T-helper 2 cell (primary cell): ENCODE measurements at regions not wholly inside any gene's neighbourhood (a gene's known extent, or its start where the extent isn't known, plus 50 kb on each side); places are given as distances from the start of the nearest gene placed in this dataset.

Experiments
- DNase-seq, 5 experiments: peaks; one replicate each; pipeline versions ENCODE4 v3.0.0 to v3.0.0-alpha.2; 2012 to 2022

DNA sequence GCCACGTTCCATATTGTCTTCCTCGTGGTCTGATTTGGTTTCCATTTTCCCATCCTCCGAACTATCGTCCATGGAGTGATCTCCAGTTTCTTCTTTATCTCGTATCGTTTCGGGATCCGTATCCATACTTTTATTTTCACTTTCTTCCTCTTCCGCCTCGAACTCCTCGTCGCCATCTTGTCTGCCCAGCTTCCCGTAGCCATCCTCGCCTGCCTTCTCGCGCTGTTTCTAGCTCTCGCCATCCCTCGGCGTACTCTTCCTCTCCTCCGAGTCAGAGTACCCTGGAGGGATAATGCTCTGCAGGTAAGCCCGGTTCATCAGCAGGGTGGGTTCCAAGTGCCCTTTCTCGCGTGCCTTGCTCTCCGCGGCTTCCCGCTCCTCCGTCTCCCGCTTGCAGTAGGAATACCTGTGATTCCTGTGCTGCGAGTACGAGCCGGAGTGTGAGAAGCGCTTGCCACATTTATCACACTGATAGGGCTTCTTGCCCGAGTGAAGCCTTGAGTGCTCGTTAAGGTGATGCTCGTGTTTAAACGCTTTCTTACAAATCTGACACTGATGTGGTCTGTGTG is 134.5 kb upstream of the TAPT1 start:
- no peak for DNase-seq

DNA sequence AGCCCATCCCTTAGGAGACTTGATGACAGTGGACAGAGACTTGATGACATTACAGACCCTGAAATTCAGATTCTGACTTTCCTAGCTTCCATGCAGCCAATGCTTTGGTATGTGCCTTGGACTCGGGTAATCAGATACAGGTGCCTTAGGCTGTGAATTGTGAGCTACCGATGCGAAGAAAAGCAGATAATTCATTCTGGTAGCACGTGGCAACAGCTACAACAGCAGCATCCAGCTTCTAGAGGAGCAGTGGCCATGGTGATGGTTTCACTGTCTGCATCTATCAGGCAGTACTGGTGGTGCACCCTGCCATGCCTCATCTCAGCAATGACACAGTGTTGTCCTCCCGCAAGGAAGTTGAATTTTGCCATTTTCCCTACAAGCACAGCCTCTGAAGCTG is 126.9 kb upstream of the TAPT1 start:
- DNase-seq = no peak

DNA sequence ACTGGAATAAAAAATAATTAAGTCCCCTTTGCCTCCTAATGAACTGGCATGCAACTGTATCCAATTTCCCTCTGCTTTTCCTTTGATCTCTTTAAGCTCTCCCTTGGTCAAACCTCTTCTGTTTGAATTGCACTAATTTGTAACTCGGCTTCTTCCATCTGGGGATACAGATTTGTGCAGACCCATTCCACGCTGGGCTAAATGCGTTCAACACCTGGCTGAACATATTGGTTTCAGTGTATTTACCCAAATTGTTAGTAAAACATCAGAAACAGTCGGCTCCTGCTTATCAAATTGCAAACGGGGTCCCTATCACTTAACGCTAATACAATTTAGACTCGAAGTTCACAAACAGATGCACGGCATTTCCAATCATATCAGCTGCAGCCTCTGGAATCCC is 124.9 kb upstream of the TAPT1 start:
- DNase-seq = no peak

DNA sequence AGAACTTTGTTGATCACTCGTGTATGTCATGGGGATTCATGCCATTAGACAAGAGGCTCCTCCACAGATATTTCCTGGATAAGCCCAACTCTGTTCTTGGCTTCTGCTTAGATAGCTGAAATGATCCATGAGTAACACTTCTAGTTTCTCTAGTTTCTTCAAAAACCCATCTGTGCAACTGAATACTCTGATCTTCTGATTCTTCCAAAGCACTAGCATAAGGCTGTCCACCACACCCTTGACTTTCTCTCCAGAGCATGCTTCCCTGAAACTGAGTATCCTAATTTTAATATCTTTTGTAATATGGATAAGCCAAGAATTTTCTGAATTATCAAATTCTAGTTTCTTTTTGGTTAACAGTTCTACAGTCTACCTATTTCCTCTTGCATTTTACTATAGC is 118.6 kb upstream of the TAPT1 start:
- DNase-seq = no peak

DNA sequence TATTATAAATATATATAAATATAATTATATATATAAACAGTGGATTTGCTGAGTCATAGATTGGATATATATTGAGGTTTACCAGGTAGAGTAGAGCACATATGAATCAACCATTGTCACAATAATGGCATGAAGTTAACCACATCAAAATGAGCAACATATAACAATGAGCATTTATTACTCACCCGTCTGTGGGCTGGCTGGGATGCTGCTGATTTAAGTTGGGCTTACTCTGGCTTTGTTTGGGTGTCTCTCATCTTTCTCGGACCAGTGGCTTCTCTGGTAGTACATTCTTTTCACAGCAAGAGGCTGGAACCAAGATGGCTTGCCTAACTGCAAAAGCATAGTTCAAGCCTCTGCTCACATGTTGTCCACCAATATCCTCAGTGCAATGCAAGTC is 111.7 kb upstream of the TAPT1 start:
- DNase-seq = peak in 1 of 5 experiments; percentile 3

DNA sequence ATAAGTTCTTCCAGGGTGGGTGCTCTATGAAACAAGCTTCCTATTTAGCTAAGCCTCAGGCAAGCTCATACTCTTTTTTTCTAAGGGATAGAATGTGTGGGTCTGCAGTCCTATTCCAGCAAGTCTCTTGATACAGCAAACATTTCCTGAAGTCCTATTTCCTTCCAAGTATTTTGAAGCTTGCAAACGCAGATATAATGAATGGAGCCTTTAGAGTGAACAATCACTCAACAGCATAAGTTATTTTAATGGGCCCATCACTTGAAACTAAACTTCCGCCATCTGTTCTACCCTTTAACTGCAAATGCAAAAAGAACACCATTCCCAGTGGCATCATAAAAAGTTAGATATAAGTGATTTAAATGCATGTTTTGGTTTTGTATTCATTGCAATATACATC is 108.3 kb upstream of the TAPT1 start:
- no peak for DNase-seq

DNA sequence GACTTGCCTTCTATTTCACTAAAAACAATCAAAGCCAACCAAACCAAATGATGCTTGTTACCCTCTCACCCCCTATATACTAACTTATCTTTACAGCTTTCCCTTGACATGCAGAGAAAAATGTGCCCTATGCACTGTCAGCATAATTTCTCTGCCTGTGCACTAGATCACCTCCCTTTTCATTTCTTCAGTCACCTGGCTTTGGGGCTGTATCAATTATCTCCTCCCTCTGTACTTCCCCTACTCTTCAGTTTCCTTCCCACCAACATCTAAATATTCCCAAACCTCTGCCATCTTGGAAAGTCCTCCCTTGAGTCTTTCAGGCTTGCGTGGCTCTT is 103.5 kb upstream of the TAPT1 start:
- DNase-seq = no peak

DNA sequence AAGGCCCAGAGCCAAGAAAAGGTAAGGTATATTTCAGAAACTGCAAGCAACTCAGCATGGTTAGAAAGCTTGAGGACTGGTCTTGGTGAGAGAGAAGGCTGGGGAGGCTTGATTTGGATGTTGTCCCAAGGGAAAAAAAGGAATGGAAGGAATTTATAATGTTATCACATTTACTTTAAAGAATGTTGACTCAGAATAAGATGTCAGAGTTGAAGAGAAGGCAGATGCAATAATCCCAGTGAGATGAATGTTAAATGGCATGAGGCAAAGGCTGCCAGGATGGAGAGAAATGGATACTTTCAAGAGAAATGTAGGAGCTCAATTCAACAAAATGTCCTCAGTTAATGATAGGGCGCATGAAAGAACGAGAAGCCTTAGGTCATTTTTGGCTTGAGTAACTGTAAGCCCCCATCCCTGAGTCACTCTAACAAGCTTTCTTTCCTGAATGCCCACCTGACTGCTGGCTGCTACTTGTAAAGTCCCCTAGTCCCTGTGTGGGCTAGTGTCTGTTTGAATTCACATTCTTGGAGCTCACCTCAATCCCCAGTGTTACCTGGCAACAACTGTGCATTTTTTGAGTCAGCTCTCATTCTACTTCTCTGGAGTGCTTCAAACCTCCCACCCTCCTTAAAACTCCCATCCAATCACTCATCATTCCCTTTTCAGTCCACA is 103.0 kb upstream of the TAPT1 start:
- DNase-seq = no peak

DNA sequence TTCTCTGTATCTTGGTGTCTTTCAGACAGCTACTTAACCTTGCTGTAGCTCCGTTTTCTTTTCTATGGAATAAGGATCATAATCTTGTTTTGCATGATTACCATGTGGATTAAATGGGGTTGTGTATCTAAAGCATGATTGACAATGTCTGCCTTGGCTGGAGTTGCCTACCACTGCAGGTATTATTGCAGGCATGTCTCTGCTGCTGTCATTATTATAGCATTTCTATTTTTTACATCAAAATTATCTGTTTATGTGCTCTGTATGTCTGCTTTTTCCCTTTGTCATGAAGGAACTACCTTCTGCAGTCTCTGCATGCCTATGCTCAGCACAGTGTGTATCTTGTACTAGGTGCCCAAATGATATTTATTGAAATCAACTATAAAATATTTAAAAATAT is 95.9 kb upstream of the TAPT1 start:
- DNase-seq = no peak

DNA sequence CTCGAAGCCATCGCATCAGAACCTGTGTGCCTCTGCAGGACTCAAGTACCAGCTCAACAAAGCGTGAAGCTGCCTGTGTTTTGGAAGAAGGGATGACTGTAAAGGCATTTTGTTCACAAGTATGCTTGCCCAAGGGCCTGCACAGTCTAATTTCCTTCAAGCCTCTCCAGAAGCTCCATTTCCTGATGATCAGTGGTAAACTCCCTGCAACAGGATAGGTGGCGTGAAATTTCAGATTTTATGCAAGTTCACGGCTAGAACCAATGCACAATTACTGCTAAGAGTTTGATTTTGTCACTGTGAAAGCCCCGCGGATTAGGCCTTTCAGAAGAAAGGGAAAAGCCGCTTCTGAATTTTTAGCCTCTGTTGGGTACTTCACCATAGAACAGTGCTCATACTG is 89.2 kb upstream of the TAPT1 start:
- no peak for DNase-seq

DNA sequence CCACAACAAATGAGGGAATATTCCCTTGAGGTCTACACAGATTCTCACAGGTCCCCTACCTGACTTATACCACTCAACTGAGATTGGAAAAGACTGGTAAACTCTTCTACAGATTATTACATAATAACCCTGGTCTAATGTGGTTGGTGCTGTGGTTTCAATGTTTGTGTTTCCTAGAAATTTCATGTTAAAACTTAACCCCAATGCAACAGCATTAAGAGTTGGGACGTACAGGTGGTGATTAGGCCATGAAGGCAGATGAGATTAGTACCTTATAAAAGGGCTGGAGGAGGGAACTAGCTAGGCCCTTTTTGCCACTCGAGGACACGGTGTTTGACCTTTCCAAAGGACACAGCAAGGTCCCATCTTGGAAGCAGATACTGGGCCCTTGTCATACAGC is 84.3 kb upstream of the TAPT1 start:
- no peak for DNase-seq

DNA sequence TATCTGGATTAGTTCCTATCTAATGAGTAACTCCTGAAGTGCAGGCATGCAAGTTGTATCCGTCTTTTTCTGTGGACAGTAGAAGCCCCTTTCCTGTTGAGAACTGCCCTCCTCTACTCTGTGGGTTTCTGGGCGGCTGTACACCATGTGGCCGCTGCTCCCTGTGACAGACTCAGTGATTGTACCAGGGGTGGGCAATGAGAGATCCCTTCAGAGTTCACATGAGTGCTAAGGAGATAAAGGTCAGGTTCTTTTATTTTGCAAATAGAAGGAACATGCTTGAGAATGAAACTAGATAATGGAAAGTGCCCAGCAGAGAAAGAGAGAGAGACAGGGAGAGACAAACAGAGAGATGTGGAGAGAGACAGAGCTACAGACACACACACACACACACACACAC is 76.4 kb upstream of the TAPT1 start:
- no peak for DNase-seq

DNA sequence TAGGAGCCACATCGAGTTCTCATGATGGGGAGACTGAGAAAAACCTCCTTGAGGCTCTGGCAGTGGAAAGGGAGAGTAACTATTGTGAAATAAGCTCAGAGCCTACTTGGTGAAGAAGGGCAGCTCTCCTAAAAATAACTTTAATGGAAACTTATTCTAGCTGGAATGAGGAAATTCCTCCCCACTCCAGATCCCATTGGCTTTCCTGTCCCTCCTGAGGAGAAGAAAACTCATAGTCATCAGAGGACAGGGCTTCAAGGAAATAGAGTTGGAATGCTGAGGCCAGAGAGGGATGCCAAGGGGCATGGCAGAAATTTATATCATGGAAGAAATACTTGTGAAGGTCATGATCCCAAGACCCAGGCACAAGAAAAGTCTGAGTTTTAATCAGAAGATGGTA is 70.7 kb upstream of the TAPT1 start:
- no peak for DNase-seq

DNA sequence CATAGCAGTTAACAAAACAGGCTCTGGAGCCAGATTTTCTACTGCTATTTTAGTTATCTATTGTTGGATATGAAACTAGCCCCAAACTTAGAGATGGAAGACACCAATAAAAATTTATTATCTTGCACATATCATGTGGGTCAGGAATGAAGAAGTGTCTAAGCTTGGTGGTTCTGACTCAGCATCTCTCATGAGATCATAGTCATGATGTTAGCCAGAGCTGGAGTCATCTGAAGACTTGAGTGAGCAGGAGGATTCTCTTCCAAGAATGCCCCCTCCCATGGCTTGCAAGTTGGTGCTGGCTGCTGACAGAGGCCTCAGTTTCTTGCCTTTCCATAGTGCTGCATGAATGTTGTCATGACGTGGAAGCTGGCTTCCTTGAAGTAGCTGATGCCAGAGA is 68.2 kb upstream of the TAPT1 start:
- no peak for DNase-seq

DNA sequence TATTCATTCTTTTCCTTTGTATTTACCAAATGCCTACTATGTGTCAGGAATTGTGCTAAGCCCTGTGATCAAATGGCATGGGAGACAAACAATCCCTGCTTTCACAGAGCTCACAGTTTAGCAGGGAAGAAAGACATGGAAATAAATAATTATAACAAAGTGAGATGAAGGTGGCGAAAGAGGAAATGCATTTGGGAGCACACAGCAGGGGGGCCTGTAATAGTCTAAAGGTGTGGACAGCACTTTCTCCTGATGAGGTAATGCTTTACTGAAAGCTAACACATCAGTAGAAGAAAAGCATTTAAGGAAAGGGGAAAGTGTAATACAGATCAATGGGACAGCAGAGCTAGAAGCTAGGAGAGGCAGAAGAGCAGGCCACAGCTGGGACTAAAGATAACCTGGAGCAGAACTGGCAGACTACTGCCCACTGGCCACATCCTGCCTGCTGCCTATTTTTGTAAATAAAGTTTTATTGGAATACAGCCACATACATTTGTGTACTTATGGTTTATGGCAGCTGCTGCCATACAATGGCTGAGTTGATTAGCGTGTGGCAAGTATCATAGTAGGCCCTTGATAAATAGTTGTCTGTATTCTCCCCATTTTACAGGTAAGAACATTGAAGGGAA is 67.1 kb upstream of the TAPT1 start:
- no peak for DNase-seq

DNA sequence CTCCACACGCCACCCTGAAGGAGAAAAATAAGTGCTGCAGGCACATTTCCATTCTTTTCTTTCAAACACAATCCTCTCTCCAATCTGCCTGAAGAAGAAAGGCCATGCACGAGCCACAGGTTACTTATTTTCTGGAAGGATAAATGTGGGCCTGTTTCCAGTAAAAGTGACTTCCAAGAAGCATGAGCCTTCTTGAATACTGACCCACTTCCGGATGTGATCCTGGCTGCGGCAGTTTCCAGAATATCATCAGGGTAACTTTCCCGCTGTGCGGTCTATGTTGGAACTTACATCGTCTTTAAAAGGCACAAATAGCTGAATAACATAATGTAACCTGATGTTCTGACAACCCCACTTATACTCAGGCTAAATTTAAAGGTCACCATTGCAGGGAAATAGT is 66.3 kb upstream of the TAPT1 start:
- no peak for DNase-seq

DNA sequence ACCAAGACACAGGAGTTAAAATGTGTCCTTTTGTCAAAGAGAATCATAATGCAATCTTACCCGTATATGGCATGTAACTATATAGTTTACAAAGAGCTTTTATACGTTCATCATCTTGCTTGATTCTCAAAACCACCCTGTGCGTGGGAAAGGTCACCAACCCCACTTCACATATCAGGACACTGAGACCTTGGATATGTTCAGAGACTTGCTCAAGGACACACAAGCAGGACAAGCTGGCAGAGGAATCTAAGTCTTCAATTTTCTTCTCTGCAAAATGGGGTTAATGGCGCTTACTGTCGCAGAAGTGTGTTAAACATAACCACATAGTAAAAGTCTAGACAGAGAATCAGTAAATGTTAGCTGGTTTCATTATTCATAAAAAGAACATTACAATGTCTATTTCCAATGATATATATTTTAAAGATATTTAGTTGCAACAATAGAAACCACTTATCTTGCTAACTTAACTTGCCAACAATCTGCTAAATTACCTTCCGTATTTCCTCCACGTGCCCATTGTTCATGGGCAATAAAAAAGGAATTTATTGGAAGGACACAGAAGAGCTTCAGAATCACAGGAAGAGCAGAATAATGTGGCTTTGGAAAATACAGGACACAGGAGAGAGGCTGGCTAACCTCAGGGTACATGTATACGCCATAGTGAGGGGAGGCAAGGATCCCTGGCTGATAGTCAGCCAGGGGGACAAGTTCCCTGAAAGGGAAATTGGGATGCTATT is 64.6 kb upstream of the TAPT1 start:
- DNase-seq = no peak

DNA sequence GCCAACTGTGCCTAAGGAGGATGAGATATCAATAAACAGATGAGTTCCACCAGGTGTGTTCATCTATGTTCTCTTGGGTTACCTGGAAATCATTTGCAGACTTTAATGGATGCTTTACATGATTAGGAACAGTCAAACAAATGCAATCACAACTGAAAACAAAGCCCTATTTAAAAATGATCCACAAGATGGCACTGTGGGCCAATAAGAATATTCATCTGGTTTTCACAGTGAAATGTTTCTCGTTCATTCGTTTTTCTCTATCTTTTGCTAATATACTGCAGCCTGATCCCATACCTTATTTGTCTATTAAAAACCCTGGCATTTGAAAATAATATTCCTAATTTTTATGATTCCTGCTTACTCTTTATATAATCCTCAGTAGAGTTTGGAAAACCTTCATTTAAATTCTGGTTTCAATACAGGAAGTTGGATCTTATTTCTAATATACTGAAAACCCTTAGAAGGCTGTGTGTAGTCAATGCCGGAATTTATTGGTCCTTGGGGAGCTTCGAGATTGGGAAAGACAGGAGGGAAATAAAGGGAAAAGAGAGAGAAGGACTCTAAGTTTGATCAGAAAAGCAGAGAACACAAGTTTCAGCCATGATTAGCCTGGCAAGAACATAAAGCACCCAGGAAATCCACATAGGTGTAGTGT is 63.8 kb upstream of the TAPT1 start:
- peak in 1 of 5 experiments; percentile 19 for DNase-seq

DNA sequence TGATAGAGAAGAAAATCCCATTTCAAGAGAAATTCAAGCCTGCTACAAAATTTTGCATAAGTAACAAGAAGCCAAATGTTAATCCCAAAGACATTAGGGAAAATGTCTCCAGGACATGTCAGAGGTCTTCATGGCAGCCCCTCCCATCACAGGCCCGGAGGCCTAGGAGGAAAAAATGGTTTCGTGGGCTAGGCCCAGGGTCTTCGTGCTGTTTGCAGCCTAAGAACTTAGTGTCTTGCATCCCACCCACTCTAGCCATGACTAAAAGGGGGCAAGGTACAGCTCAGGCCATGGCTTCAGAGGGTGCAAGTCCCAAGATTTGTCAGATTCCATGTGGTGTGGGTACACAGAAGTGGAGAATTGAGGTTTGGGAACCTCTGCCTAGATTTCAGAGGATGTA is 57.8 kb upstream of the TAPT1 start:
- DNase-seq = no peak

DNA sequence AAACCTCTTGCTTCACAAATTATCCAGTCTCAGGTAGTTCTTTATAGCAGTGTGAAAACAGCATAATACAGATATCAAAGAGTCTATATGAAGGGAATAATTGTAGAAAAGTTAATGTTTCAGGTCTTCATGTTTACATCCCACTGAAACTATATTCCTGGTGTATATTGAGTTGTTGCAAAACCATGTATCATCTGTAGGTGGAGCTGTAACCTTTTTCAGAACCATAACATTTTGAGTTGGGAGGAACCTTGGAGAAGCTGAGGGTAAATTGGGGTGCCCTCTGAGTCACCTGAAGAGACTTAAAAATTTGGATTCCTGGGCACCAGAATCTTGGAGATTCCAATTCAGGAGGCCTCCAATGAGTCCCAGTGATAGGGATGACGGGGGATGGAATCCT is 51.9 kb upstream of the TAPT1 start:
- no peak for DNase-seq
